K562 (cell line): ENCODE measurements at regions not wholly inside any gene's neighbourhood (a gene's known extent, or its start where the extent isn't known, plus 50 kb on each side); places are given as distances from the start of the nearest gene placed in this dataset.

Source experiments
- ATAC-seq: fragments of 200-7000 bp; cut with Tn5 transposase; 3 replicates; pipeline ENCODE4 v1.9.1; 2020; ENCODE audit warnings: moderate library complexity
- BruUV-seq: library from RNA; stranded (reverse); fragments of 400-500 nt; replicated peaks from 2 replicates; lab custom pipeline; 2021; lab: Mats Ljungman, UMichigan
- CTCF ChIA-PET: fragments of 300-600 bp; formaldehyde crosslinking; extraction: SDS; loops from one replicate; lab custom pipeline; 2021; ENCODE audit warnings: low intra/inter-chr PET ratio; lab: Yijun Ruan, JAX
- POLR2A ChIA-PET: fragments of 300-600, 350-650 bp; sonication (Branson Sonifier 250); formaldehyde crosslinking; extraction: SDS; loops from one replicate; lab custom pipeline; 2021; ENCODE audit warnings: antibody characterized with exemption, inconsistent platforms; lab: Yijun Ruan, JAX
- DNase-seq, 4 experiments: peaks; one replicate each; pipeline versions ENCODE4 v3.0.0 to v3.0.0-alpha.2; 2011 to 2018; ENCODE audit warnings: low spot score in 3 of 4, mixed read lengths in 3 of 4; ENCODE audit errors: extremely low read depth in 1 of 4
- FAIRE-seq: peaks from 2 replicates; lab custom pipeline; 2011; peaks lifted over from hg19 to GRCh38; lab: Jason Lieb, UNC
- H2AFZ ChIP-seq: 2 replicates; pipeline ENCODE4 v1.6.0; 2011; ENCODE audit warnings: low read depth, low read length, control low read depth, inconsistent platforms
- H3K27ac ChIP-seq: fragments of 200-600 bp; 3 replicates; pipeline ENCODE4 v1.8.0; 2011; ENCODE audit warnings: low read depth, mild to moderate bottlenecking, control low read depth, inconsistent platforms, low read length, moderate library complexity, mixed read lengths; ENCODE audit errors: extremely low read depth
- H3K27me3 ChIP-seq, 2 experiments: fragments of 300-600 bp in 1 of 2; 2 replicates in 1 of 2; 3 replicates in 1 of 2; pipeline versions ENCODE4 v1.6.0 to v1.8.0; 2011; ENCODE audit warnings: inconsistent platforms in 2 of 2, low read length in 2 of 2, mild to moderate bottlenecking in 1 of 2, mixed read lengths in 1 of 2, moderate library complexity in 1 of 2; ENCODE audit not compliant: control insufficient read depth in 2 of 2, insufficient read depth in 2 of 2
- H3K36me3 ChIP-seq: fragments of 300-600 bp; 3 replicates; pipeline ENCODE4 v1.8.0; 2011; ENCODE audit warnings: mild to moderate bottlenecking, low read length, inconsistent platforms; ENCODE audit not compliant: control insufficient read depth, insufficient read depth
- H3K4me1 ChIP-seq, 2 experiments: fragments of 200-600 bp in 1 of 2; replicated peaks in 1 of 2; 2 replicates in 1 of 2; 3 replicates in 1 of 2; pipeline versions ENCODE4 v1.5.1 to v1.8.0; 2011; ENCODE audit warnings: inconsistent platforms in 2 of 2, low read length in 2 of 2, mild to moderate bottlenecking in 1 of 2, mixed read lengths in 1 of 2, moderate library complexity in 1 of 2; ENCODE audit not compliant: control insufficient read depth in 2 of 2, insufficient read depth in 2 of 2
- H3K4me2 ChIP-seq: 2 replicates; pipeline ENCODE4 v1.6.1; 2011; ENCODE audit warnings: low read length, control low read depth, inconsistent platforms, mixed read lengths; ENCODE audit not compliant: insufficient read depth
- H3K4me3 ChIP-seq: fragments of 200-600 bp; sonication (generic), shearing (Covaris generic); 2 replicates; pipeline ENCODE4 v1.5.1; 2016; ENCODE audit warnings: control low read depth, inconsistent platforms
- H3K79me2 ChIP-seq: fragments of 200-600 bp; 3 replicates; pipeline ENCODE4 v1.8.0; 2011; ENCODE audit warnings: low read length, inconsistent platforms; ENCODE audit not compliant: control insufficient read depth, insufficient read depth
- H3K9ac ChIP-seq, 2 experiments: 2 replicates each; pipeline versions ENCODE4 v1.6.0 to v1.6.1; 2011; ENCODE audit warnings: low read depth in 2 of 2, low read length in 2 of 2, control low read depth in 1 of 2, inconsistent platforms in 1 of 2, mild to moderate bottlenecking in 1 of 2, mixed read lengths in 1 of 2; ENCODE audit not compliant: insufficient read depth in 1 of 2
- H3K9me1 ChIP-seq: one replicate; pipeline ENCODE4 v1.6.0; 2011; ENCODE audit warnings: inconsistent platforms, mild to moderate bottlenecking, low read length, moderate library complexity; ENCODE audit not compliant: control insufficient read depth, insufficient read depth
- H3K9me3 ChIP-seq: replicated peaks from 2 replicates; pipeline ENCODE4 v1.5.1; 2011; ENCODE audit warnings: low read depth, low read length, inconsistent platforms; ENCODE audit not compliant: control insufficient read depth, insufficient read depth
- H4K20me1 ChIP-seq: replicated peaks from 2 replicates; pipeline ENCODE4 v1.6.1; 2011; ENCODE audit warnings: low read length, inconsistent platforms, mixed read lengths; ENCODE audit not compliant: control insufficient read depth, insufficient read depth
- EP400 ChIP-seq: fragments of 450-650 bp; IDR thresholded peaks from 2 replicates; pipeline ENCODE4 v1.6.1; 2017; ENCODE audit warnings: antibody characterized with exemption, mild to moderate bottlenecking, moderate library complexity
- ESRRA ChIP-seq: fragments of 450-650 bp; IDR thresholded peaks from 2 replicates; pipeline ENCODE4 v1.6.1; 2014; ENCODE audit warnings: low read depth, mild to moderate bottlenecking, moderate library complexity, borderline replicate concordance
- GMEB1 ChIP-seq: fragments of 250-450 bp; sonication (Bioruptor Pico); IDR thresholded peaks from 2 replicates; pipeline ENCODE4 v1.4.0; 2020; ENCODE audit warnings: mild to moderate bottlenecking
- HEY1 ChIP-seq: fragments of 250-450 bp; sonication (Bioruptor Pico); IDR thresholded peaks from 2 replicates; pipeline ENCODE4 v1.5.0; 2020; ENCODE audit warnings: mild to moderate bottlenecking, moderate library complexity, borderline replicate concordance
- IRF2 ChIP-seq: sonication (generic); formaldehyde crosslinking; IDR thresholded peaks from 2 replicates; pipeline ENCODE4 v1.8.1; 2022; ENCODE audit warnings: mild to moderate bottlenecking, missing genetic modification reagents
- MAFG ChIP-seq: fragments of 450-650 bp; conservative IDR thresholded peaks from 2 replicates; pipeline ENCODE4 v1.6.1; 2016; ENCODE audit warnings: missing genetic modification characterization, missing compliant biosample characterization
- MEF2D ChIP-seq: conservative IDR thresholded peaks from 2 replicates; pipeline ENCODE4 v1.6.1; 2016; ENCODE audit warnings: low read depth, missing genetic modification characterization, missing compliant biosample characterization
- NFATC3 ChIP-seq: fragments of 450-650 bp; IDR thresholded peaks from 2 replicates; pipeline ENCODE4 v1.6.1; 2017; ENCODE audit warnings: mild to moderate bottlenecking
- NFE2 ChIP-seq: IDR thresholded peaks from 2 replicates; pipeline ENCODE4 v1.6.1; 2014; ENCODE audit warnings: antibody characterized with exemption, low read depth
- RBM22 ChIP-seq: fragments of 200-400 bp; formaldehyde crosslinking; IDR thresholded peaks from 2 replicates; pipeline ENCODE4 v1.6.1; 2018; ENCODE audit warnings: low read length, low read depth; ENCODE audit not compliant: poor library complexity, severe bottlenecking
- SRSF1 ChIP-seq: fragments of 200-400 bp; formaldehyde crosslinking; IDR thresholded peaks from 2 replicates; pipeline ENCODE4 v1.6.1; 2017; ENCODE audit warnings: mild to moderate bottlenecking, low read depth, low read length, moderate library complexity
- STAG1 ChIP-seq: sonication (generic); formaldehyde crosslinking; IDR thresholded peaks from 2 replicates; pipeline ENCODE4 v1.5.0; 2020; ENCODE audit warnings: missing genetic modification reagents, borderline replicate concordance
- TCF7 ChIP-seq: sonication (generic); IDR thresholded peaks from 2 replicates; pipeline ENCODE4 v1.6.1; 2016; ENCODE audit warnings: antibody characterized with exemption, borderline replicate concordance
- ZBTB17 ChIP-seq: fragments of 450-650 bp; formaldehyde crosslinking; IDR thresholded peaks from 2 replicates; pipeline ENCODE4 v1.4.0; 2020; ENCODE audit warnings: mild to moderate bottlenecking
- ZNF24 ChIP-seq: fragments of 450-650 bp; IDR thresholded peaks from 2 replicates; pipeline ENCODE4 v1.6.1; 2016
- WGBS: fragments of 100-300 bp; shearing (Covaris generic); methylation state at CpG from one replicate; pipeline ENCODE4 v1.1.6; 2016; ENCODE audit warnings: low coverage, mixed read lengths; ENCODE audit not compliant: insufficient coverage; ENCODE audit errors: missing lambda C conversion rate; 5-methylcytosine and 5-hydroxymethylcytosine counted together
- in situ Hi-C: fragments of 300-500 bp; cut with MboI; formaldehyde crosslinking; loops from 4 replicates; pipeline ENCODE4 v1.15.0; 2018; ENCODE audit warnings: inconsistent platforms, mixed read lengths
- intact Hi-C: fragments of 100-400 bp; cut with micrococcal nuclease; formaldehyde crosslinking; loops from 2 replicates; pipeline ENCODE4 v1.14.2; 2022
- TF ChIP-seq, protein P1 (sequence below), 2 experiments: fragments of 450-650 bp in 1 of 2; sonication (generic) in 1 of 2; formaldehyde crosslinking; conservative IDR thresholded peaks; 2 replicates each; pipeline versions ENCODE4 v1.4.0 to v1.8.1; 2020 to 2022; ENCODE audit warnings: mild to moderate bottlenecking in 1 of 2, missing genetic modification reagents in 1 of 2

- TF ChIP-seq MEF2D (tag), result no peak
- TF ChIP-seq MAFG (tag), result no peak
- no peak for TF ChIP-seq ZNF24
- TF ChIP-seq GMEB1, result no peak
Measured at GRCh38 chrX:43316146-43316545, 340.0 kb upstream of the MAOA start (continued).

DNA sequence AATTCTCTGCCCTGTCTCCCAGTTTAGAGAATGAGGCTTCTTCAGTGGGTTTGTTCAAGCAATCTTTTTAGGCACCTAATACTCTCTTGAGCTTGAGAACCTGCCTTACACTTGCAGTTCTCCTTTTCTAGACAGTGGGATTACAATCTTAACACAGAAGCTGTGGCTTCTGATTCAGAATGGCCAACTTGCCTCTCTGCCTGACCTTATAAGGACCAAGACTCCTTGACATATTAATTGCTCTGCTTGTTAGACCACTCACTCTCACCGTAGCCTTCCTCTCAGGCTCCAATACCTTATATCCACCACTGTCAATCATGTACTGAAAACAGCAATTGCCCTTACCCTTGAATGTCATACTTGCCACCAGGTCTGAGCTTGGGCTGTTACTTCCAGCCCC, 338.7 kb upstream of the MAOA start:
- no peak for FAIRE-seq

More for the DNA sequence above, 338.7 kb upstream of the MAOA start:
- in situ Hi-C loops, result no loop called here
- Histone ChIP-seq H3K9me1 (no peaks in the 10 kb centered on the region), H3K4me2 (no peak overlapping the region), H4K20me1 (no peaks in the 10 kb centered on the region), H3K27ac (no peak overlapping the region), H3K36me3 (no peaks in the 10 kb centered on the region), H3K4me1 (no peaks in the 10 kb centered on the region), H3K9me3 (no peaks in the 10 kb centered on the region), H3K9ac (no peak overlapping the region), H2AFZ (no peak overlapping the region), H3K4me3 (no peak overlapping the region), H3K79me2 (no peaks in the 10 kb centered on the region), H3K27me3 (no peaks in the 10 kb centered on the region)
- TF ChIP-seq ZBTB17 (CRISPR knock-in tag) (no peak), HEY1 (CRISPR knock-in tag) (no peak), RBM22 (no peak), IRF2 (CRISPR knock-in tag) (no peak), TCF7 (no peak), STAG1 (CRISPR knock-in tag) (no peak), ESRRA (no peak), SRSF1 (no peak), NFATC3 (no peak), EP400 (no peak), NFE2 (no peak)
- TF ChIP-seq, protein P1, sequence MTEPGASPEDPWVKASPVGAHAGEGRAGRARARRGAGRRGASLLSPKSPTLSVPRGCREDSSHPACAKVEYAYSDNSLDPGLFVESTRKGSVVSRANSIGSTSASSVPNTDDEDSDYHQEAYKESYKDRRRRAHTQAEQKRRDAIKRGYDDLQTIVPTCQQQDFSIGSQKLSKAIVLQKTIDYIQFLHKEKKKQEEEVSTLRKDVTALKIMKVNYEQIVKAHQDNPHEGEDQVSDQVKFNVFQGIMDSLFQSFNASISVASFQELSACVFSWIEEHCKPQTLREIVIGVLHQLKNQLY (CRISPR knock-in tag; conservative IDR thresholded peaks at IDR 0.05), result no peak
- no peak for DNase-seq
- no TSS peak for BruUV-seq
- intact Hi-C loops, result no loop called here
- POLR2A ChIA-PET, result no interaction called here
- CTCF ChIA-PET, result no interaction called here
- WGBS, result 20% methylated on average over 1 of the region's 1 CpG
- no peak for ATAC-seq
